H1 (cell line): ENCODE measurements at regions not wholly inside any gene's neighbourhood (a gene's known extent, or its start where the extent isn't known, plus 50 kb on each side); places are given as distances from the start of the nearest gene placed in this dataset.

Experiments used
- CTCF ChIA-PET: fragments of 300-600 bp; sonication (Branson Sonifier 250); formaldehyde crosslinking; loops from one replicate; lab custom pipeline; 2021; ENCODE audit not compliant: partially characterized antibody; lab: Charles Lee
- POLR2A ChIA-PET: fragments of 300-600 bp; sonication (Branson Sonifier 250); formaldehyde crosslinking; loops from one replicate; lab custom pipeline; 2021; ENCODE audit warnings: inconsistent platforms; ENCODE audit not compliant: partially characterized antibody; lab: Charles Lee
- DNase-seq, 2 experiments: peaks; one replicate each; pipeline versions ENCODE4 v3.0.0 to v3.0.0-alpha.2; 2010 to 2022; ENCODE audit warnings: low spot score in 2 of 2, low read depth in 1 of 2, mixed read lengths in 1 of 2
- FAIRE-seq: peaks from 2 replicates; lab custom pipeline; 2011; peaks lifted over from hg19 to GRCh38; lab: Jason Lieb, UNC
- H2AFZ ChIP-seq: 2 replicates; pipeline ENCODE4 v1.8.1; 2012; ENCODE audit warnings: low read length, inconsistent platforms
- H2AK5ac ChIP-seq: 2 replicates; pipeline ENCODE4 v1.6.1; 2013; ENCODE audit warnings: low read depth, low read length
- H2BK120ac ChIP-seq: replicated peaks from 2 replicates; pipeline ENCODE3; 2013; ENCODE audit warnings: low read depth, low read length, inconsistent platforms
- H2BK12ac ChIP-seq: 2 replicates; pipeline ENCODE4 v1.6.1; 2013; ENCODE audit warnings: low read depth, low read length
- H2BK15ac ChIP-seq: 2 replicates; pipeline ENCODE4 v1.6.1; 2013; ENCODE audit warnings: low read length
- H2BK20ac ChIP-seq: 2 replicates; pipeline ENCODE4 v1.6.1; 2013; ENCODE audit warnings: low read length
- H2BK5ac ChIP-seq: 2 replicates; pipeline ENCODE4 v1.6.1; 2013; ENCODE audit warnings: low read depth, low read length
- H3K14ac ChIP-seq: 2 replicates; pipeline ENCODE4 v1.6.1; 2013; ENCODE audit warnings: inconsistent platforms; ENCODE audit not compliant: insufficient read length
- H3K18ac ChIP-seq: 2 replicates; pipeline ENCODE4 v1.6.1; 2013; ENCODE audit warnings: low read length; ENCODE audit errors: extremely low read depth
- H3K23ac ChIP-seq: 2 replicates; pipeline ENCODE4 v1.6.1; 2013; ENCODE audit warnings: inconsistent platforms; ENCODE audit not compliant: insufficient read length
- H3K23me2 ChIP-seq: 2 replicates; pipeline ENCODE4 v1.6.1; 2013; ENCODE audit warnings: low read depth, low read length
- H3K27ac ChIP-seq: 2 replicates; pipeline ENCODE4 v1.6.1; 2011; ENCODE audit warnings: low read depth, low read length, inconsistent platforms
- H3K27me3 ChIP-seq, 4 experiments: replicated peaks in 1 of 4; 1 replicate in 1 of 4; 2 replicates in 3 of 4; pipeline versions ENCODE4 v1.6.1 to v1.8.1; 2011 to 2013; ENCODE audit warnings: low read length in 3 of 4, mild to moderate bottlenecking in 3 of 4, inconsistent platforms in 2 of 4, mixed read lengths in 2 of 4, moderate library complexity in 1 of 4; ENCODE audit not compliant: control insufficient read depth in 3 of 4, insufficient read depth in 3 of 4; ENCODE audit errors: extremely low read depth in 1 of 4
- H3K36me3 ChIP-seq, 4 experiments: 2 replicates each; pipeline versions ENCODE4 v1.6.1 to v1.8.1; 2011 to 2013; ENCODE audit warnings: mild to moderate bottlenecking in 4 of 4, low read length in 3 of 4, moderate library complexity in 2 of 4, control low read depth in 1 of 4, inconsistent platforms in 1 of 4; ENCODE audit not compliant: insufficient read depth in 4 of 4, control insufficient read depth in 2 of 4
- H3K4ac ChIP-seq: replicated peaks from 2 replicates; pipeline ENCODE3; 2013; ENCODE audit warnings: low read length, low read depth, mixed read lengths, inconsistent platforms; ENCODE audit not compliant: insufficient read length
- H3K4me1 ChIP-seq, 4 experiments: replicated peaks in 1 of 4; 1 replicate in 1 of 4; 2 replicates in 3 of 4; pipeline versions ENCODE4 v1.6.1 to v1.8.1; 2011 to 2013; ENCODE audit warnings: low read length in 3 of 4, inconsistent platforms in 2 of 4, mixed read lengths in 1 of 4; ENCODE audit not compliant: insufficient read depth in 4 of 4, control insufficient read depth in 3 of 4
- H3K4me2 ChIP-seq, 2 experiments: 2 replicates each; pipeline versions ENCODE4 v1.6.1 to v1.8.1; 2011 to 2013; ENCODE audit warnings: low read depth in 2 of 2, low read length in 2 of 2, control low read depth in 1 of 2, inconsistent platforms in 1 of 2, mild to moderate bottlenecking in 1 of 2; ENCODE audit not compliant: insufficient read depth in 1 of 2
- H3K4me3 ChIP-seq, 4 experiments: fragments of 200-600, 300-600 bp in 1 of 4; sonication (generic), shearing (Covaris generic), sonication (Bioruptor Twin) in 1 of 4; 2 replicates each; pipeline versions ENCODE4 v1.5.1 to v1.8.1; 2011 to 2016; ENCODE audit warnings: low read length in 4 of 4, low read depth in 3 of 4, control low read depth in 2 of 4, inconsistent platforms in 2 of 4, mild to moderate bottlenecking in 2 of 4, mixed read lengths in 1 of 4, moderate library complexity in 1 of 4; ENCODE audit not compliant: insufficient read depth in 2 of 4; ENCODE audit errors: extremely low read depth in 1 of 4
- H3K56ac ChIP-seq: replicated peaks from 2 replicates; pipeline ENCODE3; 2013; ENCODE audit warnings: low read depth, mild to moderate bottlenecking, mixed read lengths, low read length, inconsistent platforms; ENCODE audit not compliant: insufficient read length
- H3K79me1 ChIP-seq: 2 replicates; pipeline ENCODE4 v1.6.1; 2013; ENCODE audit warnings: low read depth, low read length, control low read depth
- H3K79me2 ChIP-seq, 2 experiments: 2 replicates each; pipeline versions ENCODE4 v1.6.1 to v1.8.1; 2012 to 2013; ENCODE audit warnings: low read length in 2 of 2, mild to moderate bottlenecking in 2 of 2, inconsistent platforms in 1 of 2; ENCODE audit not compliant: insufficient read depth in 2 of 2, control insufficient read depth in 1 of 2
- H3K9ac ChIP-seq, 4 experiments: replicated peaks in 1 of 4; 1 replicate in 1 of 4; 2 replicates in 3 of 4; pipeline versions ENCODE4 v1.6.1 to v1.8.1; 2011 to 2013; ENCODE audit warnings: low read depth in 3 of 4, low read length in 3 of 4, control low read depth in 2 of 4, mild to moderate bottlenecking in 2 of 4, moderate library complexity in 2 of 4, inconsistent platforms in 1 of 4; ENCODE audit errors: extremely low read depth in 1 of 4
- H3K9me3 ChIP-seq, 2 experiments: 2 replicates each; pipeline versions ENCODE4 v1.6.1 to v1.8.1; 2012 to 2013; ENCODE audit warnings: mild to moderate bottlenecking in 2 of 2, moderate library complexity in 2 of 2, control low read depth in 1 of 2, inconsistent platforms in 1 of 2, low read depth in 1 of 2, low read length in 1 of 2, mixed read lengths in 1 of 2; ENCODE audit not compliant: insufficient read depth in 2 of 2
- H4K20me1 ChIP-seq, 2 experiments: replicated peaks in 1 of 2; 2 replicates each; pipeline versions ENCODE3 to v1.8.1; 2011 to 2013; ENCODE audit warnings: inconsistent platforms in 2 of 2, low read length in 2 of 2, mild to moderate bottlenecking in 1 of 2; ENCODE audit not compliant: insufficient read depth in 2 of 2, control insufficient read depth in 1 of 2
- H4K5ac ChIP-seq: 2 replicates; pipeline ENCODE4 v1.6.1; 2013; ENCODE audit warnings: low read length, low read depth, mixed read lengths, inconsistent platforms; ENCODE audit not compliant: insufficient read length
- H4K8ac ChIP-seq: 2 replicates; pipeline ENCODE4 v1.8.0; 2013; ENCODE audit warnings: mild to moderate bottlenecking, moderate library complexity, low read length, inconsistent platforms; ENCODE audit not compliant: insufficient read depth; ENCODE audit errors: extremely low read depth
- H4K91ac ChIP-seq: replicated peaks from 2 replicates; pipeline ENCODE3; 2013; ENCODE audit warnings: low read length, mixed read lengths, inconsistent platforms; ENCODE audit not compliant: insufficient read length
- ASH2L ChIP-seq: fragments of 200-600, 300-600 bp; sonication (generic); IDR thresholded peaks from one replicate; pipeline ENCODE4 v1.7.1; 2017; ENCODE audit warnings: low read length
- CBX8 ChIP-seq: fragments of 300-800, 300-1000 bp; sonication (generic); IDR thresholded peaks from 2 replicates; pipeline ENCODE4 v1.7.1; 2016; ENCODE audit warnings: low read depth, low read length, borderline replicate concordance
- EZH2 ChIP-seq: fragments of 200-600 bp; sonication (generic); IDR thresholded peaks from 2 replicates; pipeline ENCODE4 v1.7.1; 2012; ENCODE audit warnings: low read depth, mild to moderate bottlenecking, moderate library complexity, low read length, inconsistent platforms; ENCODE audit not compliant: severe bottlenecking
- SIN3A ChIP-seq, 2 experiments: IDR thresholded peaks in 1 of 2; conservative IDR thresholded peaks in 1 of 2; 2 replicates each; pipeline ENCODE4 v1.6.1; 2011 to 2012; ENCODE audit warnings: low read length in 2 of 2, improper control_type of control experiment in 1 of 2, low read depth in 1 of 2, mild to moderate bottlenecking in 1 of 2
- SIRT6 ChIP-seq: IDR thresholded peaks from one replicate; pipeline ENCODE4 v1.7.1; 2012; ENCODE audit warnings: low read length, inconsistent platforms
- SUZ12 ChIP-seq: fragments of 200-600 bp; sonication (generic); IDR thresholded peaks from 2 replicates; pipeline ENCODE4 v1.6.1; 2012; ENCODE audit warnings: mild to moderate bottlenecking, inconsistent platforms, low read length, moderate library complexity, mixed read lengths
- TBP ChIP-seq: IDR thresholded peaks from 2 replicates; pipeline ENCODE4 v1.6.1; 2011; ENCODE audit warnings: low read depth, low read length, improper control_type of control experiment
- ZNF274 ChIP-seq: IDR thresholded peaks from 2 replicates; pipeline ENCODE4 v1.7.0; 2012; ENCODE audit warnings: low read length, borderline replicate concordance; ENCODE audit errors: extremely low read depth
- WGBS, 2 experiments: shearing (Covaris generic) in 1 of 2; methylation state at CpG; one replicate each; pipeline versions ENCODE4 v1.1.6 to v1.1.7; 2013 to 2015; ENCODE audit warnings: low lambda C conversion rate in 2 of 2, mixed read lengths in 2 of 2, inconsistent platforms in 1 of 2, low coverage in 1 of 2, missing lambda C conversion rate in 1 of 2; ENCODE audit not compliant: insufficient replicate concordance in 2 of 2, insufficient coverage in 1 of 2, insufficient read length in 1 of 2; ENCODE audit errors: extremely low coverage in 1 of 2, missing lambda C conversion rate in 1 of 2; 5-methylcytosine and 5-hydroxymethylcytosine counted together
- TF ChIP-seq, protein P1 (sequence below), 3 experiments: IDR thresholded peaks; 1 replicate in 2 of 3; 2 replicates in 1 of 3; pipeline versions ENCODE4 v1.5.1 to v1.6.1; 2011; ENCODE audit warnings: low read length in 3 of 3, mild to moderate bottlenecking in 3 of 3, inconsistent platforms in 2 of 3, low read depth in 1 of 3, moderate library complexity in 1 of 3; ENCODE audit not compliant: insufficient read depth in 1 of 3; ENCODE audit errors: control extremely low read depth in 1 of 3
- TF ChIP-seq, protein P2 (sequence below): IDR thresholded peaks from 2 replicates; pipeline ENCODE4 v1.6.1; 2012; ENCODE audit warnings: inconsistent platforms
- TF ChIP-seq, protein P3 (sequence below): IDR thresholded peaks from 2 replicates; pipeline ENCODE4 v1.6.1; 2011; ENCODE audit warnings: low read length, improper control_type of control experiment

DNA sequence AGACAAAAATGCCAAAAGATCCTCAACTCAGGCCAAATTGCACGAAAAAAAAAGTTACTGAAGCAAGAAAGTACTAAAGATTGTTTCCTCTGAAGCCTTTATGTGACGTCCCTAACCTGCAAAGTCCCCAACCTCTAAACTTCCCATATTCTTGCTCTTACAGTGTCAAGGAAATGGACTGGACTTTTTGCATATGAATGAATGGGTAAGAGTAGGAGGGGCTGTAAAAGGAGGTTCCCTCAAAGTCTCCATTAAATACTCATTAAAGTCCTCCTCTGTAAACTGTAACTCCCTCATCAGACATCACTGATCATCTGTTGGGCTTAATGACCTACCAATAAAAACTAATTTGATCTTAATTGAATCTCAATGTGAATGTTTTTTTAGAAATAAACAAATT, 164.8 kb upstream of the STEAP1 start:
- H4K20me1 ChIP-seq, result no peaks in the 10 kb centered on the region
- H4K5ac ChIP-seq, result no peak overlapping the region
- no peak overlapping the region for H3K56ac ChIP-seq
- WGBS, 2 experiments, result 70% methylated on average over 2 of the region's 2 CpGs; no CpG with 5 or more reads in 1 of the 2 experiments
- H3K27me3 ChIP-seq, result no peaks in the 10 kb centered on the region
- no peaks in the 10 kb centered on the region for H3K79me2 ChIP-seq
- H3K23ac ChIP-seq, result no peak overlapping the region
- POLR2A ChIA-PET, result no interaction called here
- no peak overlapping the region for H3K18ac ChIP-seq
- H3K9me3 ChIP-seq, result no peaks in the 10 kb centered on the region
- H3K79me1 ChIP-seq, result no peaks in the 10 kb centered on the region
- no peak overlapping the region for H2BK5ac ChIP-seq
- no peak overlapping the region for H2AK5ac ChIP-seq
- no peak for DNase-seq
- no peak overlapping the region for H3K4me3 ChIP-seq
- H3K36me3 ChIP-seq, result no peaks in the 10 kb centered on the region
- no peak overlapping the region for H4K91ac ChIP-seq
- no peak overlapping the region for H3K4ac ChIP-seq
- no peak overlapping the region for H2AFZ ChIP-seq
- no peak overlapping the region for H2BK120ac ChIP-seq
- no peak overlapping the region for H3K27ac ChIP-seq
- H3K23me2 ChIP-seq, result no peaks in the 10 kb centered on the region
- H2BK15ac ChIP-seq, result no peak overlapping the region
- peaks cover 0 to 2% (median 1%) of the 10 kb centered on the region in 4 experiments; a peak in 1 of 7 replicates for H3K4me1 ChIP-seq
- H4K8ac ChIP-seq, result no peak overlapping the region
- H3K14ac ChIP-seq, result no peak overlapping the region
- no peak for FAIRE-seq
- CTCF ChIA-PET, result no interaction called here
- H2BK12ac ChIP-seq, result no peak overlapping the region
- no peak overlapping the region for H2BK20ac ChIP-seq
- H3K9ac ChIP-seq, result no peak overlapping the region
- no peak overlapping the region for H3K4me2 ChIP-seq
- TF ChIP-seq ZNF274, result no peak
- TF ChIP-seq ASH2L, result no peak
- TF ChIP-seq, protein P1, sequence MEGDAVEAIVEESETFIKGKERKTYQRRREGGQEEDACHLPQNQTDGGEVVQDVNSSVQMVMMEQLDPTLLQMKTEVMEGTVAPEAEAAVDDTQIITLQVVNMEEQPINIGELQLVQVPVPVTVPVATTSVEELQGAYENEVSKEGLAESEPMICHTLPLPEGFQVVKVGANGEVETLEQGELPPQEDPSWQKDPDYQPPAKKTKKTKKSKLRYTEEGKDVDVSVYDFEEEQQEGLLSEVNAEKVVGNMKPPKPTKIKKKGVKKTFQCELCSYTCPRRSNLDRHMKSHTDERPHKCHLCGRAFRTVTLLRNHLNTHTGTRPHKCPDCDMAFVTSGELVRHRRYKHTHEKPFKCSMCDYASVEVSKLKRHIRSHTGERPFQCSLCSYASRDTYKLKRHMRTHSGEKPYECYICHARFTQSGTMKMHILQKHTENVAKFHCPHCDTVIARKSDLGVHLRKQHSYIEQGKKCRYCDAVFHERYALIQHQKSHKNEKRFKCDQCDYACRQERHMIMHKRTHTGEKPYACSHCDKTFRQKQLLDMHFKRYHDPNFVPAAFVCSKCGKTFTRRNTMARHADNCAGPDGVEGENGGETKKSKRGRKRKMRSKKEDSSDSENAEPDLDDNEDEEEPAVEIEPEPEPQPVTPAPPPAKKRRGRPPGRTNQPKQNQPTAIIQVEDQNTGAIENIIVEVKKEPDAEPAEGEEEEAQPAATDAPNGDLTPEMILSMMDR (IDR thresholded peaks at IDR 0.05; ENCODE audit: control extremely low read depth in 1 of 3, insufficient read depth in 1 of 3, low read depth in 1 of 3, low read length in 3 of 3), result no peak
- no peak for TF ChIP-seq SIN3A (conservative IDR thresholded peaks at IDR 0.05 in 1 of 2, IDR thresholded peaks at IDR 0.05 in 1 of 2; ENCODE audit: low read depth in 1 of 2, low read length in 2 of 2)
- TF ChIP-seq SIRT6, result no peak
- TF ChIP-seq, protein P2, sequence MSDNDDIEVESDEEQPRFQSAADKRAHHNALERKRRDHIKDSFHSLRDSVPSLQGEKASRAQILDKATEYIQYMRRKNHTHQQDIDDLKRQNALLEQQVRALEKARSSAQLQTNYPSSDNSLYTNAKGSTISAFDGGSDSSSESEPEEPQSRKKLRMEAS, result no peak
- TF ChIP-seq SUZ12, result no peak
- no peak for TF ChIP-seq CBX8
- TF ChIP-seq, protein P3, sequence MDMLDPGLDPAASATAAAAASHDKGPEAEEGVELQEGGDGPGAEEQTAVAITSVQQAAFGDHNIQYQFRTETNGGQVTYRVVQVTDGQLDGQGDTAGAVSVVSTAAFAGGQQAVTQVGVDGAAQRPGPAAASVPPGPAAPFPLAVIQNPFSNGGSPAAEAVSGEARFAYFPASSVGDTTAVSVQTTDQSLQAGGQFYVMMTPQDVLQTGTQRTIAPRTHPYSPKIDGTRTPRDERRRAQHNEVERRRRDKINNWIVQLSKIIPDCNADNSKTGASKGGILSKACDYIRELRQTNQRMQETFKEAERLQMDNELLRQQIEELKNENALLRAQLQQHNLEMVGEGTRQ, result no peak
- TF ChIP-seq EZH2, result no peak
- no peak for TF ChIP-seq TBP
